IPS DF 6.9 (cell line): ENCODE measurements at regions not wholly inside any gene's neighbourhood (a gene's known extent, or its start where the extent isn't known, plus 50 kb on each side); places are given as distances from the start of the nearest gene placed in this dataset.
"Not testable (repeated sequence)": the region's sequence is repeated elsewhere in the genome, so short reads cannot be mapped to it uniquely, and the experiment has no call there.

ENCODE experiments used
- DNase-seq: peaks from one replicate; pipeline ENCODE4 v3.0.0-alpha.2; 2013; ENCODE audit warnings: low read depth, low spot score
- H3K27ac ChIP-seq: one replicate; pipeline ENCODE4 v1.5.1; 2013; ENCODE audit warnings: low read length, control low read depth
- H3K27me3 ChIP-seq: 2 replicates; pipeline ENCODE4 v1.6.1; 2013; ENCODE audit warnings: mild to moderate bottlenecking, low read length; ENCODE audit not compliant: control insufficient read depth, insufficient read depth
- H3K36me3 ChIP-seq: 2 replicates; pipeline ENCODE4 v1.6.1; 2013; ENCODE audit warnings: low read length; ENCODE audit not compliant: control insufficient read depth, insufficient read depth
- H3K4me1 ChIP-seq: 2 replicates; pipeline ENCODE4 v1.6.1; 2013; ENCODE audit warnings: low read length; ENCODE audit not compliant: control insufficient read depth, insufficient read depth
- H3K4me3 ChIP-seq: 2 replicates; pipeline ENCODE4 v1.5.1; 2013; ENCODE audit warnings: mild to moderate bottlenecking, low read length
- H3K9me3 ChIP-seq: 2 replicates; pipeline ENCODE4 v1.6.1; 2013; ENCODE audit warnings: low read length, inconsistent platforms; ENCODE audit not compliant: control insufficient read depth, insufficient read depth
- WGBS: extraction: QIAGEN DNeasy Blood & Tissue Kit; methylation state at CpG from one replicate; pipeline ENCODE4 v1.1.7; 2013; ENCODE audit warnings: mixed read lengths, missing lambda C conversion rate; ENCODE audit not compliant: insufficient read length, insufficient coverage; 5-methylcytosine and 5-hydroxymethylcytosine counted together

GRCh38 chr3:106126067-106126845 is 257.4 kb upstream of the CBLB start:
- H3K27ac ChIP-seq = no peak overlapping the region
- H3K36me3 ChIP-seq = no peaks in the 10 kb centered on the region
- no CpG with 5 or more reads among the region's 4 CpGs for WGBS
- no peaks in the 10 kb centered on the region for H3K4me1 ChIP-seq
- H3K9me3 ChIP-seq = no peaks in the 10 kb centered on the region
- no peak overlapping the region for H3K4me3 ChIP-seq
- no peak for DNase-seq
- no peaks in the 10 kb centered on the region for H3K27me3 ChIP-seq

GRCh38 chr3:106126846-106127235 is 258.0 kb upstream of the CBLB start:
- WGBS = 100% methylated on average over 1 of the region's 4 CpGs
- H3K27me3 ChIP-seq = no peaks in the 10 kb centered on the region
- no peaks in the 10 kb centered on the region for H3K4me1 ChIP-seq

GRCh38 chr3:106129939-106130338 is 261.1 kb upstream of the CBLB start:
- no peak overlapping the region for H3K4me3 ChIP-seq
- no CpG with 5 or more reads among the region's 2 CpGs for WGBS
- DNase-seq = no peak
- no peaks in the 10 kb centered on the region for H3K4me1 ChIP-seq
- no peaks in the 10 kb centered on the region for H3K9me3 ChIP-seq
- H3K36me3 ChIP-seq = no peaks in the 10 kb centered on the region
- H3K27ac ChIP-seq = no peak overlapping the region
- no peaks in the 10 kb centered on the region for H3K27me3 ChIP-seq

More at GRCh38 chr3:106126846-106127235, 258.0 kb upstream of the CBLB start:
- H3K4me3 ChIP-seq = no peak overlapping the region
- H3K36me3 ChIP-seq = no peaks in the 10 kb centered on the region
- no peak overlapping the region for H3K27ac ChIP-seq
- DNase-seq = no peak
- no peaks in the 10 kb centered on the region for H3K9me3 ChIP-seq

GRCh38 chr3:106130384-106131198 is 261.8 kb upstream of the CBLB start:
- DNase-seq = no peak
- Histone ChIP-seq H3K27me3 (no peaks in the 10 kb centered on the region), H3K4me3 (no peak overlapping the region)

GRCh38 chr3:106135451-106136160 is 266.8 kb upstream of the CBLB start:
- no peak for DNase-seq
- no CpG with 5 or more reads among the region's 26 CpGs for WGBS
- Histone ChIP-seq H3K4me3 (no peak overlapping the region), H3K27ac (no peak overlapping the region), H3K27me3 (no peaks in the 10 kb centered on the region), H3K9me3 (no peaks in the 10 kb centered on the region; the same call in 1 of the 2 replicates), H3K36me3 (no peaks in the 10 kb centered on the region; the same call in 1 of the 2 replicates), H3K4me1 (no peaks in the 10 kb centered on the region)

More at GRCh38 chr3:106130384-106131198, 261.8 kb upstream of the CBLB start:
- Histone ChIP-seq H3K9me3 (no peaks in the 10 kb centered on the region; the same call in 1 of the 2 replicates), H3K27ac (no peak overlapping the region), H3K36me3 (no peaks in the 10 kb centered on the region; the same call in 1 of the 2 replicates), H3K4me1 (no peaks in the 10 kb centered on the region)
- no CpG with 5 or more reads among the region's 2 CpGs for WGBS

- no peaks in the 10 kb centered on the region for H3K27me3 ChIP-seq
- H3K9me3 ChIP-seq = no peaks in the 10 kb centered on the region; the same call in 1 of the 2 replicates
- no peak overlapping the region for H3K4me3 ChIP-seq
- WGBS = no CpG with 5 or more reads among the region's 1 CpG
- H3K4me1 ChIP-seq = no peaks in the 10 kb centered on the region
- DNase-seq = no peak
- H3K27ac ChIP-seq = no peak overlapping the region
- no peaks in the 10 kb centered on the region; the same call in 1 of the 2 replicates for H3K36me3 ChIP-seq
These were observed 271.0 kb upstream of the CBLB start for GRCh38 chr3:106139826-106140225.

- no peaks in the 10 kb centered on the region for H3K9me3 ChIP-seq
- no peak overlapping the region for H3K27ac ChIP-seq
- no peak overlapping the region for H3K4me3 ChIP-seq
- DNase-seq = no peak
- H3K27me3 ChIP-seq = no peaks in the 10 kb centered on the region
- no peaks in the 10 kb centered on the region for H3K4me1 ChIP-seq
- H3K36me3 ChIP-seq = no peaks in the 10 kb centered on the region; the same call in 1 of the 2 replicates
These were observed 271.6 kb upstream of the CBLB start for GRCh38 chr3:106140431-106140830.

- no CpG with 5 or more reads among the region's 2 CpGs for WGBS
- H3K27me3 ChIP-seq = no peaks in the 10 kb centered on the region
These were observed 275.2 kb upstream of the CBLB start for GRCh38 chr3:106144030-106144429.

GRCh38 chr3:106148440-106149082 is 279.7 kb upstream of the CBLB start:
- not testable (repeated sequence) for H3K27me3 ChIP-seq, H3K4me1 ChIP-seq, H3K4me3 ChIP-seq, DNase-seq, H3K36me3 ChIP-seq, H3K27ac ChIP-seq, H3K9me3 ChIP-seq
- WGBS = no CpG with 5 or more reads among the region's 28 CpGs

More at GRCh38 chr3:106144030-106144429, 275.2 kb upstream of the CBLB start:
- H3K4me3 ChIP-seq = no peak overlapping the region
- H3K36me3 ChIP-seq = no peaks in the 10 kb centered on the region
- no peaks in the 10 kb centered on the region for H3K4me1 ChIP-seq
- H3K9me3 ChIP-seq = no peaks in the 10 kb centered on the region
- no peak for DNase-seq
- H3K27ac ChIP-seq = no peak overlapping the region

- H3K27ac ChIP-seq = no peak overlapping the region
- no peaks in the 10 kb centered on the region for H3K4me1 ChIP-seq
- no CpG with 5 or more reads among the region's 3 CpGs for WGBS
- no peaks in the 10 kb centered on the region for H3K27me3 ChIP-seq
- H3K4me3 ChIP-seq = no peak overlapping the region
- no peaks in the 10 kb centered on the region for H3K9me3 ChIP-seq
- no peak for DNase-seq
- no peaks in the 10 kb centered on the region for H3K36me3 ChIP-seq
These were observed 288.6 kb upstream of the CBLB start for GRCh38 chr3:106157411-106157810.
